PC-3 (cell line): ENCODE measurements at regions not wholly inside any gene's neighbourhood (a gene's known extent, or its start where the extent isn't known, plus 50 kb on each side); places are given as distances from the start of the nearest gene placed in this dataset.

Source experiments
- ATAC-seq: fragments of 200-7000 bp; cut with Tn5 transposase; 2 replicates; pipeline ENCODE4 v1.9.1; 2020; ENCODE audit warnings: mild to moderate bottlenecking, moderate library complexity
- BruUV-seq: library from RNA; stranded (reverse); fragments of 400-500 nt; replicated peaks from 2 replicates; lab custom pipeline; 2021; lab: Mats Ljungman, UMichigan
- CTCF ChIA-PET: fragments of 300-600 bp; sonication (Branson Sonifier 250); formaldehyde crosslinking; loops from one replicate; lab custom pipeline; 2022; ENCODE audit warnings: antibody characterized with exemption; lab: Charles Lee
- POLR2A ChIA-PET: fragments of 300-600 bp; sonication (Branson Sonifier 250); formaldehyde crosslinking; loops from one replicate; lab custom pipeline; 2022; ENCODE audit warnings: antibody characterized with exemption; ENCODE audit not compliant: unreplicated experiment; lab: Charles Lee
- DNase-seq: peaks from one replicate; pipeline ENCODE4 v3.0.0-alpha.2; 2015
- H2AFZ ChIP-seq: fragments of 300-600 bp; sonication (generic); 2 replicates; pipeline ENCODE4 v1.6.0; 2016; ENCODE audit warnings: antibody characterized with exemption, low read length
- H3F3A ChIP-seq: fragments of 300-600 bp; sonication (generic); one replicate; pipeline ENCODE4 v1.6.0; 2017; ENCODE audit warnings: antibody characterized with exemption, low read length, control low read depth, mild to moderate bottlenecking; ENCODE audit not compliant: unreplicated experiment
- H3K27ac ChIP-seq: fragments of 300-600 bp; sonication (generic); 2 replicates; pipeline ENCODE4 v1.5.1; 2016; ENCODE audit warnings: mild to moderate bottlenecking, low read length
- H3K27me3 ChIP-seq: fragments of 300-600 bp; sonication (generic); 2 replicates; pipeline ENCODE4 v1.6.1; 2016; ENCODE audit warnings: low read length, mixed read lengths
- H3K36me3 ChIP-seq: fragments of 300-600 bp; sonication (generic); 2 replicates; pipeline ENCODE4 v1.6.1; 2016; ENCODE audit warnings: low read depth, mixed run types, low read length, mixed read lengths
- H3K4me1 ChIP-seq: fragments of 300-600 bp; sonication (generic); 2 replicates; pipeline ENCODE4 v1.5.1; 2016; ENCODE audit warnings: low read length; ENCODE audit not compliant: insufficient read depth
- H3K4me2 ChIP-seq: fragments of 300-600 bp; sonication (generic); 2 replicates; pipeline ENCODE4 v1.6.0; 2016; ENCODE audit warnings: low read length
- H3K4me3 ChIP-seq: fragments of 300-600 bp; sonication (generic); 2 replicates; pipeline ENCODE4 v1.5.1; 2016; ENCODE audit warnings: mild to moderate bottlenecking, low read length, mixed read lengths
- H3K79me2 ChIP-seq: fragments of 300-600 bp; sonication (generic); 2 replicates; pipeline ENCODE4 v1.6.1; 2017; ENCODE audit warnings: low read length, mixed read lengths
- H3K9ac ChIP-seq: fragments of 300-600 bp; sonication (generic); 2 replicates; pipeline ENCODE4 v1.6.0; 2016; ENCODE audit warnings: mild to moderate bottlenecking, low read length
- H3K9me2 ChIP-seq: fragments of 300-600 bp; sonication (generic); replicated peaks from 2 replicates; pipeline ENCODE4 v1.6.1; 2016; ENCODE audit warnings: mixed run types, low read length, mixed read lengths
- H3K9me3 ChIP-seq: fragments of 300-600 bp; sonication (generic); 2 replicates; pipeline ENCODE4 v1.6.1; 2016; ENCODE audit warnings: low read length, mixed read lengths
- H4K20me1 ChIP-seq: fragments of 300-600 bp; sonication (generic); 2 replicates; pipeline ENCODE4 v1.6.1; 2016; ENCODE audit warnings: low read length, mixed read lengths
- CTCF ChIP-seq: fragments of 300-600 bp; sonication (generic); conservative IDR thresholded peaks from 2 replicates; pipeline ENCODE4 v1.5.1; 2017; ENCODE audit warnings: antibody characterized with exemption, low read depth, mild to moderate bottlenecking, low read length
- EZH2 ChIP-seq: fragments of 300-600 bp; sonication (generic); IDR thresholded peaks from one replicate; pipeline ENCODE4 v1.6.1; 2017; ENCODE audit warnings: antibody characterized with exemption, mild to moderate bottlenecking, low read length; ENCODE audit not compliant: unreplicated experiment
- EZH2phosphoT487 ChIP-seq: fragments of 300-600 bp; sonication (generic); IDR thresholded peaks from 2 replicates; pipeline ENCODE4 v1.6.1; 2018; ENCODE audit warnings: mild to moderate bottlenecking, antibody characterized with exemption, low read length, borderline replicate concordance
- intact Hi-C: fragments of 100-400 bp; cut with micrococcal nuclease; formaldehyde crosslinking; loops from 2 replicates; pipeline ENCODE4 v1.9.0; 2023

GRCh38 chr15:95944661-95945255, 385.7 kb upstream of the NR2F2 start:
- H3K4me1 ChIP-seq: no peaks in the 10 kb centered on the region
- no peaks in the 10 kb centered on the region for H4K20me1 ChIP-seq
- no peak overlapping the region for H3K27ac ChIP-seq
- no peak overlapping the region for H3K9ac ChIP-seq
- no peaks in the 10 kb centered on the region for H3K27me3 ChIP-seq
- H3K4me2 ChIP-seq: no peak overlapping the region
- ATAC-seq: no peak
- H3K79me2 ChIP-seq: no peaks in the 10 kb centered on the region
- H3K9me3 ChIP-seq: no peaks in the 10 kb centered on the region
- DNase-seq: no peak
- no peak overlapping the region for H2AFZ ChIP-seq
- no peaks in the 10 kb centered on the region for H3F3A ChIP-seq
- TF ChIP-seq EZH2phosphoT487 (no peak), CTCF (no peak), EZH2 (no peak)
- POLR2A ChIA-PET: no interaction called here
- no peak overlapping the region for H3K4me3 ChIP-seq
- no peaks in the 10 kb centered on the region for H3K36me3 ChIP-seq
- CTCF ChIA-PET: no interaction called here
- intact Hi-C loops: no loop called here
- H3K9me2 ChIP-seq: no peaks in the 10 kb centered on the region
- BruUV-seq: no TSS peak

- no peaks in the 10 kb centered on the region for H3F3A ChIP-seq
- no peaks in the 10 kb centered on the region for H3K36me3 ChIP-seq
- H3K9ac ChIP-seq: no peak overlapping the region
- H3K79me2 ChIP-seq: no peaks in the 10 kb centered on the region
- no peaks in the 10 kb centered on the region for H3K4me1 ChIP-seq
- H3K4me3 ChIP-seq: no peak overlapping the region
- TF ChIP-seq EZH2phosphoT487: no peak
- TF ChIP-seq CTCF: no peak
- TF ChIP-seq EZH2: no peak
- no peaks in the 10 kb centered on the region for H3K9me2 ChIP-seq
- no peak overlapping the region for H2AFZ ChIP-seq
- BruUV-seq: no TSS peak
- ChIA-PET CTCF (no interaction called here), POLR2A (no interaction called here)
- H3K9me3 ChIP-seq: no peaks in the 10 kb centered on the region
- H3K27ac ChIP-seq: no peak overlapping the region
- no peak for ATAC-seq
- no peaks in the 10 kb centered on the region for H3K27me3 ChIP-seq
- DNase-seq: no peak
- intact Hi-C loops: no loop called here
- no peak overlapping the region for H3K4me2 ChIP-seq
- no peaks in the 10 kb centered on the region for H4K20me1 ChIP-seq
Observed at GRCh38 chr15:95946241-95946640, 384.3 kb upstream of the NR2F2 start.

- Histone ChIP-seq H3K4me3 (no peak overlapping the region), H3K9me3 (no peaks in the 10 kb centered on the region), H3K4me1 (no peaks in the 10 kb centered on the region), H3K9ac (no peak overlapping the region), H3K27ac (no peak overlapping the region), H3K79me2 (no peaks in the 10 kb centered on the region), H3F3A (no peaks in the 10 kb centered on the region), H3K27me3 (no peaks in the 10 kb centered on the region), H4K20me1 (no peaks in the 10 kb centered on the region), H3K4me2 (no peak overlapping the region), H2AFZ (no peak overlapping the region), H3K36me3 (no peaks in the 10 kb centered on the region), H3K9me2 (no peaks in the 10 kb centered on the region)
- TF ChIP-seq EZH2 (no peak), EZH2phosphoT487 (no peak), CTCF (no peak)
- ChIA-PET POLR2A (no interaction called here), CTCF (no interaction called here)
- no peak for DNase-seq
- intact Hi-C loops: no loop called here
- BruUV-seq: no TSS peak
- no peak for ATAC-seq
Observed at GRCh38 chr15:95946926-95947325, 383.6 kb upstream of the NR2F2 start.
